GM12801 (cell line): ENCODE measurements at regions not wholly inside any gene's neighbourhood (a gene's known extent, or its start where the extent isn't known, plus 50 kb on each side); places are given as distances from the start of the nearest gene placed in this dataset.

Experiments
- TF ChIP-seq, protein P1 (sequence below): IDR thresholded peaks from one replicate; pipeline ENCODE4 v1.5.1; 2011; ENCODE audit warnings: control low read depth; ENCODE audit not compliant: insufficient read length; ENCODE audit errors: extremely low read depth

DNA sequence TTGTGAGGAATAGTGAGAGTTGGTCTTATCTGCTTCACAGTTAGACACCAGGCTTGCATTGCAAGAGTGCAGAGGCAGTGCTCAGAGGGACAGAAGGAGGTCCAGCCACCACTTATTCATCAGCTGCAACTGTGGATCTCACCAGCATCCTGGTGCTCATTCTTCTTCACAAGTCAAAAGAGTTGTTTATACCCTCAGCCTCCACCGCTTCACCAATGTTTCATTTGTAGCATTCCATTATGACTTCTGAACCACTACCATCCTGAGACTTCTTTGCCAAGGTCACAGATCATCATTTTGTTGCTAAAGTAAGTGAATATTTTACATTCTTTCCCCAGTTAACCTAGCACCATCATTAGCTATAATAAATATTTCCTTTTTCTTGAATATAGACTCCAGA is 230.5 kb upstream of the KITLG start:
- TF ChIP-seq, protein P1, sequence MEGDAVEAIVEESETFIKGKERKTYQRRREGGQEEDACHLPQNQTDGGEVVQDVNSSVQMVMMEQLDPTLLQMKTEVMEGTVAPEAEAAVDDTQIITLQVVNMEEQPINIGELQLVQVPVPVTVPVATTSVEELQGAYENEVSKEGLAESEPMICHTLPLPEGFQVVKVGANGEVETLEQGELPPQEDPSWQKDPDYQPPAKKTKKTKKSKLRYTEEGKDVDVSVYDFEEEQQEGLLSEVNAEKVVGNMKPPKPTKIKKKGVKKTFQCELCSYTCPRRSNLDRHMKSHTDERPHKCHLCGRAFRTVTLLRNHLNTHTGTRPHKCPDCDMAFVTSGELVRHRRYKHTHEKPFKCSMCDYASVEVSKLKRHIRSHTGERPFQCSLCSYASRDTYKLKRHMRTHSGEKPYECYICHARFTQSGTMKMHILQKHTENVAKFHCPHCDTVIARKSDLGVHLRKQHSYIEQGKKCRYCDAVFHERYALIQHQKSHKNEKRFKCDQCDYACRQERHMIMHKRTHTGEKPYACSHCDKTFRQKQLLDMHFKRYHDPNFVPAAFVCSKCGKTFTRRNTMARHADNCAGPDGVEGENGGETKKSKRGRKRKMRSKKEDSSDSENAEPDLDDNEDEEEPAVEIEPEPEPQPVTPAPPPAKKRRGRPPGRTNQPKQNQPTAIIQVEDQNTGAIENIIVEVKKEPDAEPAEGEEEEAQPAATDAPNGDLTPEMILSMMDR = no peak

DNA sequence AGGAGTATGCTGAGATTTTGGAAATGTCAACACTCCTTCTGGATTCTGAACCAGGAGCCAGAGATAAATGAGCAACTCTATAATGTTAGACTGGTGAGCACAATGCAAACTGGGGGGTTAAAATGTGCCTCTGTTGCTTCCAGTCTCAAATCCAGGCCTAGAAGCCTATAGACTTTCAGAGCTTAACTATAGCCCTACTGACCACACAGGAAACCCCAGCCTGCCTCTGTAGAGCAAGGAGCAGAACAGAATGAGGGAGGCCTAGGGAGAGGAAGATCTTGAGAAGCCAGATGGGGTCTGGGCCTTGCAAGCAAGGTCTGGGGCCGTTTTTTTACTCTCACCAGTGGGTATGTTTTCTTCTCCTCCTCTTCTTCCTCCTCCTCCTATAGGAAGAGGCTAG is 225.4 kb upstream of the KITLG start:
- TF ChIP-seq, protein P1 = no peak

DNA sequence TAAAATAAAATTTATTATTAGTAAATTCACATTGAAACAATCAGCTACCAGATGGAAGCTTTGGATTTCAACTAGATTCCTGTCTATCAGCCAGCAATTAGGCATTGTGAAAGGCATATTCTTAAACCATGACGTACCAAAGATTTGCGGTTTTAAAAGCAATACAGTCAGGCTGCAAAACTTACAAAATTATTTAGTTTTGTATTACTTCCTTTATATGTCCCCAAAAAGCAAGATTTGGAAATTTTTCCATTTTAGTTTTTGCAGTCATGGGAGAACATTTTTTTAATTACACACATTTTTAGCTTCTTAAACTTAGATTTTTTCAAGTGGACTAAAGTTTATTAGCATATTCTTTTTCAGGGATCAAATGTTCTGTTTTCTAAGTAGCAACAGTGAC is 225.0 kb upstream of the KITLG start:
- TF ChIP-seq, protein P1 = no peak

DNA sequence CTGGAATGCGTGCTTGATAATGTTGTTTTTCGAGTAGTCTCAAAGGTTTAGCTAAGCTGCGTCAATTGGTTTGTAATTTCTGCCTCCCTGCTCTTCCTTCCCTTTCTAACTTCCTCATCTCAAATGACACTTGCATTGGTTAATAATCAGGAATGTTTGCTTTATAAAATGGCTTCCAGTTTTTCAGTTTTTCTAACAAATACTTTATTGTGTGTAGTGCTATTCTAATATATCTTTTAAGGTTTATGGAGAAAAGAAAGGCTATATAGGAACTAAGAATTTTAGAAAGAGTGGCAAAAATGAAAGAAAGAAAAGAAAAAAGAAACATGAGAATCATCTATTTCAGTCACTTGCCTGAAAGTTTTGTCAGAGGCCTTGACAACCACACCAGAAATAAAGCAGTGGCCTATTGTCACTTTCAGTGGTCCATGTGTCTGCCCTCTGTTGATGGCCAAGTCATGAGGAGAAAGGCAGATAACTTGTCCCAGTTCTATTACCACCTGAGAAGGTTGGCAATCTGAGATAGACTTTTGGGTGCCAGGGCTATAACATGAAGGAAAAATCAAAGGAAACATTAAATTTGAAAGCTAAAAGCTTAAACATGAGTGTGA is 221.9 kb upstream of the KITLG start:
- TF ChIP-seq, protein P1 = no peak

DNA sequence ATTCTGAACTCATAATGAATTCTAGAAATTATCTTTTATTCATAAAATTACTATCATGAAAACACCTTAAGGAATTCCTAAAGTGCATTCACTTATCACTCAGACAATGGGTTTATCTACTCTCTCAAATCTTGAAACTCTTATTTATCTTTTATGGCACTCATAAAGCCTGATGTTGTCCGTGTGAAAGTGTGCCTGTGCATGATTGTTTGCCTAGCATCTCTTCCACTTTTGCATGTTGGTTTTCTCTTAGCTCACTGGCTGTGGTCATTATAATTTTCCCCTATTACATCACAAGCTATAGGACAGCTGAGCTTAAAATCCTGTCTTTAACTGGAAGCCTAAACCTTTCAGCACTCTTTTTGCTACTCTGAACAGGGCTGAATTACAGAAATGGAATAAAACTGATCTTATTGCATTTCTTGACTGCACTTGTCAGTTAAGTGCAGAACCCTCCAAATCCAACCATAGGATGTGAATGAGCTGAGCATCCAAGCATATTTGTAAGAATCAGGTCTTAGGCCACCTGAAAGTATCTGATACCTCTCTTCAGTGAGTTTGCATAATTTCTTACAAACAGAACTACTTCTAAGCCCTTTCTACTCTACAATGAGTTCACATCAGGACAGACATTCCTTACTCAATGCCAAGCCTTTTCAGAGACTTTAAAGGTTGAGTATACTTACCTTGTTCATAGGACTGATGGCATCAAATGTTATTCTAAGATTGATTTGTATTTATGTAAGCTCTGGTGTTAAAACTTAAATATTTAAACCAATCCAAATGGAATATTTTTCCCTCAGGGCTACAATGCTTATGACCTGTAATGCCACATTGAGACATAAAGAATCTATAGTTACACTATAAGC is 221.2 kb upstream of the KITLG start:
- TF ChIP-seq, protein P1 = no peak

DNA sequence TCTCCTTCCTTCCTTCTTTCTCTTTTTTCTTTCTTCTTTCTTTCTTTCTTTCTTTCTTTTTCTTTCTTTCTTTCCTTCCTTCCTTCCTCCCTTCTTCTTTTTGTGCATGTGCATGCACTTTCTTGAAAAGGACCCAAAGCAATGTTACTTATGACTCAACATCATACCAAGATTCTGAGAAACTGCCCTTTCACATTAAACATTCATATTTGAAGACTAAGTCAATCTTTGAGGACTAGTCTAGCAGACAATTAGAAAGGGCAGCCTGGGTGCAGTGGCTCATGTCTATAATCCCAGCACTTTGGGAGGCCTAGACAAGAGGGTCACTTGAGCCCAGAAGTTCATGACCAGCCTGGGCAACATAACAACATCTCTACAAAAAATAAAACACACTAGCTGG is 212.8 kb upstream of the KITLG start:
- TF ChIP-seq, protein P1 = no peak

DNA sequence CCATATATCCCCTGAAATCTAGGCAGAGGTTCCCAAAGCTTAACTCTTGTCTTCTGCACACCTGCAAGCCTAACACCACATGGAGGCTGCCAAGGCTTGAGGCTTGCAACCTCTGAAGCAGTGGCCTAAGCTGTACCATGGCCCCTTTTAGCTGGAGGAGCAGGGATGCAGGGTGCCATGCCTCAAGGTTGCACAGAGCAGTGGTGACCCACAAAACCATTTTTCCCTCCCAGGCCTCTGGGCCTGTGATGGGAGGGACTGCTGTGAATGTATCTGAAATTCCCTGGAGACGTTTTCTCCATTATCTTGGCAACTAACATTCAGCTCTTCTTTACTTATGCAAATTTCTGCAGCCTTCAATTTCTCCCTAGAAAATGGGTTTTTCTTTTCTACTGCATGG is 210.0 kb upstream of the KITLG start:
- TF ChIP-seq, protein P1 = no peak
